ENCODE measurements at regions not wholly inside any gene's neighbourhood (a gene's known extent, or its start where the extent isn't known, plus 50 kb on each side); places are given as distances from the start of the nearest gene placed in this dataset.

- no peak overlapping the region for H3K4me3 ChIP-seq
- H3K27ac ChIP-seq, result no peak overlapping the region
These were observed 190.3 kb downstream of the IRS1 start for GRCh38 chr2:226609366-226609765.

GRCh38 chr2:226608451-226608850, 191.2 kb downstream of the IRS1 start:
- Histone ChIP-seq H3K4me1 (peaks cover 18% of the 10 kb centered on the region), H3K4me2 (no peak overlapping the region), H3K27ac (no peak overlapping the region), H3K4me3 (no peak overlapping the region), H3K9me3 (no peaks in the 10 kb centered on the region)
- 74% methylated on average over 5 of the region's 5 CpGs for WGBS (ENCODE audit: missing lambda C conversion rate)
- FAIRE-seq (no peak), ATAC-seq (no peak), DNase-seq (ENCODE audit: low read depth in 1 of 2, low spot score in 1 of 2) (no peak)
- ChIA-PET POLR2A (no interaction called here), CTCF (no interaction called here)
- TF ChIP-seq SREBF2 (IDR thresholded peaks at IDR 0.05), result no peak
- TF ChIP-seq JUNB (IDR thresholded peaks at IDR 0.05), result no peak
- no peak for TF ChIP-seq HMGXB4 (CRISPR knock-in tag; IDR thresholded peaks at IDR 0.05; ENCODE audit: borderline replicate concordance)
- TF ChIP-seq RCOR1 (IDR thresholded peaks at IDR 0.05; ENCODE audit: low read depth, low read length), result no peak
- TF ChIP-seq ZC3H11A (IDR thresholded peaks at IDR 0.05), result no peak
- no peak for TF ChIP-seq KDM1A (IDR thresholded peaks at IDR 0.05; ENCODE audit: low read depth)

More at GRCh38 chr2:226609366-226609765, 190.3 kb downstream of the IRS1 start:
- ATAC-seq, result no peak
- DNase-seq (ENCODE audit: low read depth in 1 of 2, low spot score in 1 of 2), result no peak
- no peak for TF ChIP-seq REST (IDR thresholded peaks at IDR 0.05)
- no peak for TF ChIP-seq HMGXB4 (CRISPR knock-in tag; IDR thresholded peaks at IDR 0.05; ENCODE audit: borderline replicate concordance)
- TF ChIP-seq CBX8 (IDR thresholded peaks at IDR 0.05), result no peak
- TF ChIP-seq ZNF302 (CRISPR knock-in tag; IDR thresholded peaks at IDR 0.05), result no peak
- ChIA-PET CTCF (no interaction called here), POLR2A (no interaction called here)
- Histone ChIP-seq H3K4me1 (peaks cover 18% of the 10 kb centered on the region), H3K9me3 (no peaks in the 10 kb centered on the region), H3K4me2 (no peak overlapping the region)
- FAIRE-seq, result no peak
- 29% methylated on average over 1 of the region's 1 CpG for WGBS (ENCODE audit: missing lambda C conversion rate)

GRCh38 chr2:226607379-226607778, 192.2 kb downstream of the IRS1 start:
- 80% methylated on average over 4 of the region's 4 CpGs for WGBS (ENCODE audit: missing lambda C conversion rate)
- ATAC-seq (no peak), DNase-seq (ENCODE audit: low read depth in 1 of 2, low spot score in 1 of 2) (peak in 1 of 2 experiments; percentile 16), FAIRE-seq (no peak)
- CTCF ChIA-PET, result no interaction called here
- peaks cover 15% of the 10 kb centered on the region for H3K4me1 ChIP-seq
- no peak for TF ChIP-seq EHMT2 (IDR thresholded peaks at IDR 0.05; ENCODE audit: low read depth)
- TF ChIP-seq POLR2AphosphoS2 (conservative IDR thresholded peaks at IDR 0.05; ENCODE audit: low read length), result no peak
- no peak for TF ChIP-seq EHF (CRISPR knock-in tag; IDR thresholded peaks at IDR 0.05)
- no peak for TF ChIP-seq MAZ (IDR thresholded peaks at IDR 0.05; ENCODE audit: borderline replicate concordance, low read depth, low read length)
- TF ChIP-seq USF2 (IDR thresholded peaks at IDR 0.05), result no peak
- no peak for TF ChIP-seq RAD21 (conservative IDR thresholded peaks at IDR 0.05 in 1 of 2, IDR thresholded peaks at IDR 0.05 in 1 of 2)
- no peak for TF ChIP-seq EP300 (IDR thresholded peaks at IDR 0.05)
- POLR2A ChIA-PET, result no interaction called here
- H3K27ac ChIP-seq, result no peak overlapping the region; a peak in 1 of 6 replicates
- no peak overlapping the region for H3K4me2 ChIP-seq
- H3K4me3 ChIP-seq, result no peak overlapping the region
- no peaks in the 10 kb centered on the region for H3K9me3 ChIP-seq

Measured in A549 (cell line).